PC-3 (cell line): ENCODE measurements at regions not wholly inside any gene's neighbourhood (a gene's known extent, or its start where the extent isn't known, plus 50 kb on each side); places are given as distances from the start of the nearest gene placed in this dataset.

Experiments used
- ATAC-seq: fragments of 200-7000 bp; cut with Tn5 transposase; 2 replicates; pipeline ENCODE4 v1.9.1; 2020; ENCODE audit warnings: mild to moderate bottlenecking, moderate library complexity
- BruUV-seq: library from RNA; stranded (reverse); fragments of 400-500 nt; replicated peaks from 2 replicates; lab custom pipeline; 2021; lab: Mats Ljungman, UMichigan
- CTCF ChIA-PET: fragments of 300-600 bp; sonication (Branson Sonifier 250); formaldehyde crosslinking; loops from one replicate; lab custom pipeline; 2022; ENCODE audit warnings: antibody characterized with exemption; lab: Charles Lee
- POLR2A ChIA-PET: fragments of 300-600 bp; sonication (Branson Sonifier 250); formaldehyde crosslinking; loops from one replicate; lab custom pipeline; 2022; ENCODE audit warnings: antibody characterized with exemption; ENCODE audit not compliant: unreplicated experiment; lab: Charles Lee
- DNase-seq: peaks from one replicate; pipeline ENCODE4 v3.0.0-alpha.2; 2015
- H2AFZ ChIP-seq: fragments of 300-600 bp; sonication (generic); 2 replicates; pipeline ENCODE4 v1.6.0; 2016; ENCODE audit warnings: antibody characterized with exemption, low read length
- H3F3A ChIP-seq: fragments of 300-600 bp; sonication (generic); one replicate; pipeline ENCODE4 v1.6.0; 2017; ENCODE audit warnings: antibody characterized with exemption, low read length, control low read depth, mild to moderate bottlenecking; ENCODE audit not compliant: unreplicated experiment
- H3K27ac ChIP-seq: fragments of 300-600 bp; sonication (generic); 2 replicates; pipeline ENCODE4 v1.5.1; 2016; ENCODE audit warnings: mild to moderate bottlenecking, low read length
- H3K27me3 ChIP-seq: fragments of 300-600 bp; sonication (generic); 2 replicates; pipeline ENCODE4 v1.6.1; 2016; ENCODE audit warnings: low read length, mixed read lengths
- H3K36me3 ChIP-seq: fragments of 300-600 bp; sonication (generic); 2 replicates; pipeline ENCODE4 v1.6.1; 2016; ENCODE audit warnings: low read depth, mixed run types, low read length, mixed read lengths
- H3K4me1 ChIP-seq: fragments of 300-600 bp; sonication (generic); 2 replicates; pipeline ENCODE4 v1.5.1; 2016; ENCODE audit warnings: low read length; ENCODE audit not compliant: insufficient read depth
- H3K4me2 ChIP-seq: fragments of 300-600 bp; sonication (generic); 2 replicates; pipeline ENCODE4 v1.6.0; 2016; ENCODE audit warnings: low read length
- H3K4me3 ChIP-seq: fragments of 300-600 bp; sonication (generic); 2 replicates; pipeline ENCODE4 v1.5.1; 2016; ENCODE audit warnings: mild to moderate bottlenecking, low read length, mixed read lengths
- H3K79me2 ChIP-seq: fragments of 300-600 bp; sonication (generic); 2 replicates; pipeline ENCODE4 v1.6.1; 2017; ENCODE audit warnings: low read length, mixed read lengths
- H3K9ac ChIP-seq: fragments of 300-600 bp; sonication (generic); 2 replicates; pipeline ENCODE4 v1.6.0; 2016; ENCODE audit warnings: mild to moderate bottlenecking, low read length
- H3K9me2 ChIP-seq: fragments of 300-600 bp; sonication (generic); replicated peaks from 2 replicates; pipeline ENCODE4 v1.6.1; 2016; ENCODE audit warnings: mixed run types, low read length, mixed read lengths
- H3K9me3 ChIP-seq: fragments of 300-600 bp; sonication (generic); 2 replicates; pipeline ENCODE4 v1.6.1; 2016; ENCODE audit warnings: low read length, mixed read lengths
- H4K20me1 ChIP-seq: fragments of 300-600 bp; sonication (generic); 2 replicates; pipeline ENCODE4 v1.6.1; 2016; ENCODE audit warnings: low read length, mixed read lengths
- EZH2 ChIP-seq: fragments of 300-600 bp; sonication (generic); IDR thresholded peaks from one replicate; pipeline ENCODE4 v1.6.1; 2017; ENCODE audit warnings: antibody characterized with exemption, mild to moderate bottlenecking, low read length; ENCODE audit not compliant: unreplicated experiment
- EZH2phosphoT487 ChIP-seq: fragments of 300-600 bp; sonication (generic); IDR thresholded peaks from 2 replicates; pipeline ENCODE4 v1.6.1; 2018; ENCODE audit warnings: mild to moderate bottlenecking, antibody characterized with exemption, low read length, borderline replicate concordance
- intact Hi-C: fragments of 100-400 bp; cut with micrococcal nuclease; formaldehyde crosslinking; loops from 2 replicates; pipeline ENCODE4 v1.9.0; 2023
- TF ChIP-seq, protein P1 (sequence below): fragments of 300-600 bp; sonication (generic); conservative IDR thresholded peaks from 2 replicates; pipeline ENCODE4 v1.5.1; 2017; ENCODE audit warnings: antibody characterized with exemption, low read depth, mild to moderate bottlenecking, low read length

DNA sequence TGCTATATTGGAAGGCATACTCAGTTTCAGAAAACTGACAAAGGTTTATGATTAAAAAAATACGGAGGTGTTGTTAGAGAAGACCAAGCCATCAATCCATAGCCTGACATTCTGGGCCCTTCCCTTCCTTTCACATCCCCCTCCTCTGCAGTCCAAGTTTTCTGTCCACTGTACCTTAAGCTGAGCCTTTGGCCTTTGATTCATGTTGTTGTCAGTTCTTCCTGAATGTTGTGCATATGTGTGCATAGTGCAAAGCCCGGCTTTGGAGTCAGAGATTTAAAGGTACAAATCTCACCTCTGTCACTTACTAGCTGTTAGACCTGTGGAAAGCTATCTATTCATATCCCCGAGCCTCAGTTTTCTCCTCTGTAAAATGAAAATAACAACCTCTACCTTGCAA is 104.9 kb upstream of the AGBL1 start:
- Histone ChIP-seq H3K4me2 (no peak overlapping the region), H4K20me1 (no peaks in the 10 kb centered on the region), H3F3A (no peaks in the 10 kb centered on the region), H3K9me2 (no peaks in the 10 kb centered on the region), H3K9me3 (no peaks in the 10 kb centered on the region), H3K4me1 (no peaks in the 10 kb centered on the region), H3K79me2 (no peaks in the 10 kb centered on the region), H3K4me3 (no peak overlapping the region), H2AFZ (no peak overlapping the region), H3K36me3 (no peaks in the 10 kb centered on the region), H3K9ac (no peak overlapping the region), H3K27ac (no peak overlapping the region), H3K27me3 (peaks cover 17% of the 10 kb centered on the region)
- ChIA-PET POLR2A (no interaction called here), CTCF (no interaction called here)
- ATAC-seq (no peak), DNase-seq (no peak)
- intact Hi-C loops = no loop called here
- no TSS peak for BruUV-seq
- TF ChIP-seq EZH2phosphoT487 (no peak), EZH2 (no peak)
- TF ChIP-seq, protein P1, sequence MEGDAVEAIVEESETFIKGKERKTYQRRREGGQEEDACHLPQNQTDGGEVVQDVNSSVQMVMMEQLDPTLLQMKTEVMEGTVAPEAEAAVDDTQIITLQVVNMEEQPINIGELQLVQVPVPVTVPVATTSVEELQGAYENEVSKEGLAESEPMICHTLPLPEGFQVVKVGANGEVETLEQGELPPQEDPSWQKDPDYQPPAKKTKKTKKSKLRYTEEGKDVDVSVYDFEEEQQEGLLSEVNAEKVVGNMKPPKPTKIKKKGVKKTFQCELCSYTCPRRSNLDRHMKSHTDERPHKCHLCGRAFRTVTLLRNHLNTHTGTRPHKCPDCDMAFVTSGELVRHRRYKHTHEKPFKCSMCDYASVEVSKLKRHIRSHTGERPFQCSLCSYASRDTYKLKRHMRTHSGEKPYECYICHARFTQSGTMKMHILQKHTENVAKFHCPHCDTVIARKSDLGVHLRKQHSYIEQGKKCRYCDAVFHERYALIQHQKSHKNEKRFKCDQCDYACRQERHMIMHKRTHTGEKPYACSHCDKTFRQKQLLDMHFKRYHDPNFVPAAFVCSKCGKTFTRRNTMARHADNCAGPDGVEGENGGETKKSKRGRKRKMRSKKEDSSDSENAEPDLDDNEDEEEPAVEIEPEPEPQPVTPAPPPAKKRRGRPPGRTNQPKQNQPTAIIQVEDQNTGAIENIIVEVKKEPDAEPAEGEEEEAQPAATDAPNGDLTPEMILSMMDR = no peak

DNA sequence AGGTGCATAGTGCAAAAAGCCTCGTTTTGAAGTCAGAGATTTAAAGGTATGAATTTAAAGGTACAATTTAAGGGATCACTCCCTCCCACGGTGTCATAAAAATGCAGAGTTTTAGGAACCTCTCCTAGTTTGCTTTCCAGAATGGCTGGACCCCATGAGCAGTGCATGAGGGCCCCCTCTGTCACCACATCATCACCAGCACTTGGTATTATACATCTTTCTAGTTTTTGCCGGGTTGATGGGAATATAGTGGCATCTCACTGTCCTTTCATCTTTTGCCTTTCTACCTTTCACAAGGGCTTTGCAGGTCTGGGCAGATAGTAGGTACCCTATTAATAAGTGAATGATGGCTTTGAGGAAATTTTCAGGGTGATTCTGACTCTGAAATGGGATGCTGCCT is 103.6 kb upstream of the AGBL1 start:
- TF ChIP-seq EZH2phosphoT487 (no peak), EZH2 (no peak)
- Histone ChIP-seq H4K20me1 (no peaks in the 10 kb centered on the region), H3K9me2 (no peaks in the 10 kb centered on the region), H3K79me2 (no peaks in the 10 kb centered on the region), H3K36me3 (no peaks in the 10 kb centered on the region), H3K9ac (no peak overlapping the region), H3K4me2 (no peak overlapping the region), H3F3A (no peaks in the 10 kb centered on the region), H3K27me3 (peaks cover 22% of the 10 kb centered on the region), H2AFZ (no peak overlapping the region), H3K4me3 (no peak overlapping the region), H3K9me3 (no peaks in the 10 kb centered on the region), H3K27ac (no peak overlapping the region), H3K4me1 (no peaks in the 10 kb centered on the region)
- BruUV-seq = no TSS peak
- ATAC-seq (no peak), DNase-seq (no peak)
- POLR2A ChIA-PET = no interaction called here
- intact Hi-C loops = no loop called here
- CTCF ChIA-PET = no interaction called here

DNA sequence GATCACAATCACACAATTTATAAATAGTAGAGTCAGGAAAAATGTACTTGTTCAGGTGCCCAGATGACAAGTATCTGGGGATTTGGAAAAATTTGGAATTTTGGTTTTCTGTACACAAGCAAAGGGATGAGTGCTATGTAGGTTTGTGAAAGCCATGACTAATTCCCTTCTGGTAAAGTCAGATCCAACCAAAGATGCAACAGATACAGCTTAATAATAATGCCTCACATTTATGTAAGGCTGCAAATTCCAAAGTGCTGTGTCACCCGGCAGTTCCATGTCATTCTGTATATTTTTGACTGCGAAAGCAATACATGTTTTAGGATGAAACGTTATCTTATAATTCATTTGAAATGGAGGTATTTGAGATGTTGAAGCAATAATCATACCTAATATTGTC is 102.7 kb upstream of the AGBL1 start:
- ChIA-PET POLR2A (no interaction called here), CTCF (no interaction called here)
- Histone ChIP-seq H3K27ac (no peak overlapping the region), H3K79me2 (no peaks in the 10 kb centered on the region), H3K9ac (no peak overlapping the region), H3K4me3 (no peak overlapping the region), H3K36me3 (no peaks in the 10 kb centered on the region), H3K9me2 (no peaks in the 10 kb centered on the region), H3K9me3 (no peaks in the 10 kb centered on the region), H3K27me3 (peaks cover 22% of the 10 kb centered on the region), H3K4me2 (no peak overlapping the region), H3K4me1 (no peaks in the 10 kb centered on the region), H4K20me1 (no peaks in the 10 kb centered on the region), H3F3A (no peaks in the 10 kb centered on the region), H2AFZ (no peak overlapping the region)
- intact Hi-C loops = no loop called here
- TF ChIP-seq EZH2 (no peak), EZH2phosphoT487 (no peak)
- TF ChIP-seq, protein P1 = no peak
- peak; percentile 38 for DNase-seq
- ATAC-seq = no peak
- no TSS peak for BruUV-seq
